ENCODE measurements at regions not wholly inside any gene's neighbourhood (a gene's known extent, or its start where the extent isn't known, plus 50 kb on each side); places are given as distances from the start of the nearest gene placed in this dataset.

DNA sequence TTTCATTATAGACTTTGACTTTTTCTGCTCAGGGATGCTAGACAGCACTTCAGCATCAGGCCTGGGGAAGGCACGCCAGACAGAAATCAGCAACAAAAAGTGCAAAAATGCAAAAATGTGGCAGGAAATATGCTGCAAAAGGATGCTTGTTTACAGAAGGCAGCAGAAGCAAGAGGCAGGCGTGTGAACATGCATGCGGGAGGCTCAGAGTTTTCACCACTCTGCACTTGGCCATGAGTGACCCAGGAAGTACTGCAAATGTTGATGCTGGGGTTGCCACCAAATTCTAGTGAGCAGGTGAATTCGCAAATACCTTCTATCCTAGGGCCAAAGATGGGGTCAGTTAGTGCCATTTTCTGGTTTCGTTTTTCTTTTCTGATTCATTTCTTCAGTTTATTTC lies 55.5 kb upstream of the ALKAL2 start:
- H2AFZ ChIP-seq = no peak overlapping the region
- BruUV-seq (replicated peaks) = no TSS peak
- ChIA-PET CTCF (no interaction called here), POLR2A (ENCODE audit: unreplicated experiment) (no interaction called here)
- no peaks in the 10 kb centered on the region for H3F3A ChIP-seq (ENCODE audit: insufficient read depth, low read depth)
- 0 out of 2 replicates have a peak overlapping the region, but pooled peaks have one; percentile 2 for H3K4me2 ChIP-seq
- no peak for DNase-seq
- H3K36me3 ChIP-seq (ENCODE audit: low read depth) = no peaks in the 10 kb centered on the region
- intact Hi-C loops (cut with micrococcal nuclease; ENCODE audit: unreplicated experiment) = no loop called here
- TF ChIP-seq EZH2 (IDR thresholded peaks at IDR 0.05; ENCODE audit: low read depth) = no peak
- TF ChIP-seq, protein P1, sequence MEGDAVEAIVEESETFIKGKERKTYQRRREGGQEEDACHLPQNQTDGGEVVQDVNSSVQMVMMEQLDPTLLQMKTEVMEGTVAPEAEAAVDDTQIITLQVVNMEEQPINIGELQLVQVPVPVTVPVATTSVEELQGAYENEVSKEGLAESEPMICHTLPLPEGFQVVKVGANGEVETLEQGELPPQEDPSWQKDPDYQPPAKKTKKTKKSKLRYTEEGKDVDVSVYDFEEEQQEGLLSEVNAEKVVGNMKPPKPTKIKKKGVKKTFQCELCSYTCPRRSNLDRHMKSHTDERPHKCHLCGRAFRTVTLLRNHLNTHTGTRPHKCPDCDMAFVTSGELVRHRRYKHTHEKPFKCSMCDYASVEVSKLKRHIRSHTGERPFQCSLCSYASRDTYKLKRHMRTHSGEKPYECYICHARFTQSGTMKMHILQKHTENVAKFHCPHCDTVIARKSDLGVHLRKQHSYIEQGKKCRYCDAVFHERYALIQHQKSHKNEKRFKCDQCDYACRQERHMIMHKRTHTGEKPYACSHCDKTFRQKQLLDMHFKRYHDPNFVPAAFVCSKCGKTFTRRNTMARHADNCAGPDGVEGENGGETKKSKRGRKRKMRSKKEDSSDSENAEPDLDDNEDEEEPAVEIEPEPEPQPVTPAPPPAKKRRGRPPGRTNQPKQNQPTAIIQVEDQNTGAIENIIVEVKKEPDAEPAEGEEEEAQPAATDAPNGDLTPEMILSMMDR (conservative IDR thresholded peaks at IDR 0.05) = no peak
- H3K4me1 ChIP-seq (replicated peaks; ENCODE audit: insufficient read depth) = no peaks in the 10 kb centered on the region
- no peak overlapping the region for H3K4me3 ChIP-seq
- H3K9me2 ChIP-seq (ENCODE audit: insufficient read depth) = no peaks in the 10 kb centered on the region
- H4K20me1 ChIP-seq (ENCODE audit: insufficient read depth) = no peaks in the 10 kb centered on the region
- H3K27me3 ChIP-seq (ENCODE audit: insufficient read depth, low read depth) = peaks cover 35% of the 10 kb centered on the region
- no peaks in the 10 kb centered on the region for H3K9me3 ChIP-seq (ENCODE audit: insufficient read depth, low read depth)
- no peak overlapping the region for H3K27ac ChIP-seq
- H3K79me2 ChIP-seq (ENCODE audit: low read depth) = no peaks in the 10 kb centered on the region

DNA sequence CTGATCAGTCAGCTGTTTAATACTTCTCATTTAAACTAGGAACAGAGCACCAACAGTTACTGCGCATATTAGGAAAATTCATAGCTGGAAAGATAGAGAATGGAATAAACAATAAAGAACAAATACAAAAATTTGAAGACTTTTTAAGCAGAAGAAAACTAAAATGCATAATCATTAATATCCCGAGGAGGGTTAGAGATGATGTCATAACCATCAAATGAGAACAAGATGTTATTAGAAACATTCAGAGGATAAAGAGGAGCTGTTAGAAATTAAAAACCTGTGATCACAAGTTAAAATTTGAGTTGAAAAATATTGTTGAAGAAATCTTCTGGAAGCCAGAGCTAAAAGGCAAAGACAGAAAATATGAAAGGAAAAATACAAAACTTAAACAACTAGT lies 54.0 kb upstream of the ALKAL2 start:
- Histone ChIP-seq H3K27me3 (ENCODE audit: insufficient read depth, low read depth) (peaks cover 33% of the 10 kb centered on the region), H3K4me1 (replicated peaks; ENCODE audit: insufficient read depth) (no peaks in the 10 kb centered on the region), H3K79me2 (ENCODE audit: low read depth) (no peaks in the 10 kb centered on the region), H3K4me3 (no peak overlapping the region), H3K36me3 (ENCODE audit: low read depth) (no peaks in the 10 kb centered on the region), H3F3A (ENCODE audit: insufficient read depth, low read depth) (no peaks in the 10 kb centered on the region), H3K9me2 (ENCODE audit: insufficient read depth) (no peaks in the 10 kb centered on the region), H4K20me1 (ENCODE audit: insufficient read depth) (no peaks in the 10 kb centered on the region), H3K9me3 (ENCODE audit: insufficient read depth, low read depth) (peaks cover 12% of the 10 kb centered on the region), H2AFZ (no peak overlapping the region), H3K4me2 (no peak overlapping the region), H3K27ac (no peak overlapping the region)
- BruUV-seq (replicated peaks) = no TSS peak
- intact Hi-C loops (cut with micrococcal nuclease; ENCODE audit: unreplicated experiment) = no loop called here
- ChIA-PET POLR2A (ENCODE audit: unreplicated experiment) (interaction anchor here (0.6 kb wide), 1 partner anchor 153 kb away, joined by 4 read pairs; no protein-coding TSS in a partner anchor), CTCF (no interaction called here)
- no peak for DNase-seq
- TF ChIP-seq EZH2 (IDR thresholded peaks at IDR 0.05; ENCODE audit: low read depth) = no peak
- TF ChIP-seq, protein P1 (conservative IDR thresholded peaks at IDR 0.05) = no peak

DNA sequence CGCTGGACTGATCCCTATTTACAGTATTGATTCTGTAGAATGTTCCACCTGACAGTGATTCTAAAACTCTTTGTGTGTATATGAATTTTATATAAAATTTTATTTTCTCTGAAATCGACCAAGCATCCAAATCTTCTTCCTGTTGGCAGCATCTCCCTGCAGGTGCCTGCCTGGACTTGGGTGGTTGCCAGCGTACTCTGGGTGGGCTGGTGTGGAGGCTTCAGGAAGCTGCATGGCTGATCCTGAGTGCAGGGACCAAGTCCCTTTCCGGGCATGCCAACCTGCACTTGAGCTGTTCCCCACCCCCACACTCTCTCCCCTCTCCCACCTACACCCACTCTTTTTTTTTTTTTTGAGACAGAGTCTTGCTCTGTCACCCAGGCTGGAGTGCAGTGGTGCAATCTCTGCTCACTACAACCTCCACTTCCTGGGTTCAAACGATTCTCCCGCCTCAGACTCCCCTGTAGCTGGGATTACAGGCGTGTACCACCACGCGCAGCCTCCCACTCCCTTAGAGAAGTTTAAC lies 53.2 kb upstream of the ALKAL2 start:
- Histone ChIP-seq H3K4me2 (no peak overlapping the region; the same call in 1 of the 2 replicates), H3K36me3 (ENCODE audit: low read depth) (no peaks in the 10 kb centered on the region), H3K27me3 (ENCODE audit: insufficient read depth, low read depth) (peaks cover 28% of the 10 kb centered on the region), H3K4me3 (no peak overlapping the region), H3K9me3 (ENCODE audit: insufficient read depth, low read depth) (peaks cover 20% of the 10 kb centered on the region), H3K4me1 (replicated peaks; ENCODE audit: insufficient read depth) (no peaks in the 10 kb centered on the region), H3F3A (ENCODE audit: insufficient read depth, low read depth) (no peaks in the 10 kb centered on the region), H4K20me1 (ENCODE audit: insufficient read depth) (no peaks in the 10 kb centered on the region), H2AFZ (no peak overlapping the region), H3K9me2 (ENCODE audit: insufficient read depth) (no peaks in the 10 kb centered on the region), H3K79me2 (ENCODE audit: low read depth) (no peaks in the 10 kb centered on the region), H3K27ac (no peak overlapping the region)
- TF ChIP-seq, protein P1 (conservative IDR thresholded peaks at IDR 0.05) = no peak
- TF ChIP-seq EZH2 (IDR thresholded peaks at IDR 0.05; ENCODE audit: low read depth) = no peak
- BruUV-seq (replicated peaks) = no TSS peak
- POLR2A ChIA-PET (ENCODE audit: unreplicated experiment) = interaction anchor here (0.6 kb wide), 1 partner anchor 152 kb away, joined by 4 read pairs; no protein-coding TSS in a partner anchor
- DNase-seq = no peak
- intact Hi-C loops (cut with micrococcal nuclease; ENCODE audit: unreplicated experiment) = no loop called here
- CTCF ChIA-PET = no interaction called here
